ENCODE measurements at regions not wholly inside any gene's neighbourhood (a gene's known extent, or its start where the extent isn't known, plus 50 kb on each side); places are given as distances from the start of the nearest gene placed in this dataset.
"Not testable (repeated sequence)": the region's sequence is repeated elsewhere in the genome, so short reads cannot be mapped to it uniquely, and the experiment has no call there.

GRCh38 chr5:51802551-51803184, 419.4 kb downstream of the ISL1 start:
- no peak for DNase-seq
- intact Hi-C loops (cut with DNase I): no loop called here

- no peak for DNase-seq
- intact Hi-C loops (cut with DNase I): no loop called here
Observed at GRCh38 chr5:51806677-51807076, 423.4 kb downstream of the ISL1 start.

DNA sequence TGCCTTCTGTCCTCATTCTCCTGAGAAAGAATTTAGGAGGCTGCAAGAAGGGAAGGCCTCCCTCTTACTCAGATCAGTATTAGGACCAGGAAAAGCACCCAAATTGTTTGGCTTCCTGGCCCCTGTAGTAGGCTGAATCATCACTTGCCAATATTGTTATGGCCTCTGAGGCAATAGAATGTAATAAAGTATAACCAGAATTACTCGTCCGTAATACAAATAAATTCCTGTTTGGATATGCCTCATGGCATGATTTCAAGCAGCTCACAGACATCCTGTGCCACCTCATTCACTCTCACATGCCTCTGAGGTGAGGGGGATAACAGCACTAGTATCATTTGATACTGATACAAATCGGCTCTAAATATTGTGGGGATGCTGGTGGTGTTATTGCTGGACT, 427.3 kb downstream of the ISL1 start:
- no peak for DNase-seq
- intact Hi-C loops (cut with DNase I): no loop called here

DNA sequence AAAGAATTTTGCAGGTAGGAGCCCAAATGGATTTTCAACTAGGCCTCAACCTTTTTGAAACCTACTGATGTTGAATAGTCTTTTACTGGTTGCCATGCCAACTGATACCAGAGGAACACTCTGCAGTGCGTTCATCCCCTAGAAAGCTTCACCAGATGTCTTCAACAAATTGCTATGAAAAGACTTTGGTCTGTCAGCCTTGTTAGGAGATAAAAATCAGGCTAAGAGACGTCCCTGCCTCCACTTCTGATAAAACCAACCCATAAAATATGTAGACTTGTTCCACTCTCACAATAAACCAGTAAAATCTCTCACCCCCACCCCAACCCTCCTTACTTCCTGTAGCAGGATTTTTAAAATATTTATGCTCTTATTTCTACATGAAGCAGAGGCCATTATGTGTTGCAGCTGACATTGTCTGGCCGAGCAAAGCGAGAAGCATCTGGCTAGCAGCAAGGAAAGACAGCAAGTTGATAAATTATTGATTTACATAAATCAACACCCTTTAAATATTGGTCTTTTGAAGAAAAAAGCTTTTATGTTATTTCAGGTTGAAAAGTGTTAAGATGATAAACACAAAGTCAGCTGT, 428.7 kb downstream of the ISL1 start:
- no peak for DNase-seq
- intact Hi-C loops (cut with DNase I): no loop called here

- intact Hi-C loops (cut with DNase I): not testable (repeated sequence)
Observed at GRCh38 chr5:51814817-51815216, 431.6 kb downstream of the ISL1 start.

DNA sequence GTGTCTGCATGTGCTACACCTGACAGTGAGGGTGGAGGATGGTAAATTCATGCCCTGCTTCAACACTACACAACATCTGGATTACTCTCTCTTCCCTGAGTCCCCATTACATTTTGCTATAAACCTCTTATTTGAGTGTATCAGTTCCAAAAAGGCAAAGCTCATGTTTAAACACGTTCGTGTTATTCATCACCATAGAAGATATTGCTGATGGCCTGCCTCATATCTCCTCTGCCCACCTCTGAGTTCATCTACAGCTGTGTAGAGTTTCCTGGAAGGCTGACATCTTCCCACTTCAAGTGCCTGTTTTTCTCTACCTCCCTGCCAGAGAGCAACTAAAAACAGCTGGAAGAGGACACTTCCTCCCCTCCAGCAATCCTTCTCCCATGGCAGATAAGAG, 433.2 kb downstream of the ISL1 start:
- intact Hi-C loops (cut with DNase I): no loop called here
- DNase-seq: no peak

More at GRCh38 chr5:51814817-51815216, 431.6 kb downstream of the ISL1 start:
- DNase-seq: not testable (repeated sequence)

GRCh38 chr5:51821697-51822096, 438.4 kb downstream of the ISL1 start:
- no peak for DNase-seq
- intact Hi-C loops (cut with DNase I): no loop called here

- intact Hi-C loops (cut with DNase I): no loop called here
- no peak for DNase-seq
Observed at GRCh38 chr5:51829230-51829629, 446.0 kb downstream of the ISL1 start.

DNA sequence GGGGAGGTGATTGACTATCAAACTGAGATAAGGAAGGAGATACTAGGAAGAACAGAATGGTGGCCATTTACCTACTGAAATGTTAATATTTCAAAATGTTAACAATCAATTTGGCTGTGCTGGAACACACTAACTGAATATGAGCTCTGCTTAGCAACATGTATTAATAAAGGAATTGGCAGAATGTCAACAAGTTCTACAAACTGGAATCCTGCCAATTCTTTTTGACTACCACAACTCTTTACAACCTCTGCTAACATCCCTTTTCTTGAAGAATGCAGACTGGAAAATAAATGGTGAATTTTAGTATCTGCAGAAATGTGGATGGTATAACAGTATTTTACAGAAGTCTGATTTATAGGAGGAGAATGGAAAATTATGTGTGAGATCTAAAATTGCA, 446.4 kb downstream of the ISL1 start:
- intact Hi-C loops (cut with DNase I): no loop called here
- DNase-seq: no peak

GRCh38 chr5:51832934-51833470, 449.8 kb downstream of the ISL1 start:
- no peak for DNase-seq
- intact Hi-C loops (cut with DNase I): no loop called here

DNA sequence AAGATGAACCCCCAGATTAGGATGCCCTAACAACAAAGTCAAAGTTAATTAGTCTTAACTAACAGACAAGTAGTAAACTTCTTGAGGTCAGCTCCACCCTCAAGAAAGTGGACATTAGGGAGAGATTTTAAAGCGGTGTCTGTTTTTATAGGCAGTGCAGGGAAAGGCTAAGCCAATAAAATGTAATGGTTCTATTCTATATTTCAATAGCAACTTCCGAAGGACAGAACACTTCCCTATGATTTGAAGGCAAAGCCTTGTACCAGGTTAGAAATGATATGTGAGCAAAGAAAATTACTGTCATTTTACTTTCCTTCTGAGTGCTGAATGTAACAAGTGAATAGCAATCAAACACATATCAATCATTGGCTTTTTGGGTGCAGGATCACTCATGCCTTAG, 455.2 kb downstream of the ISL1 start:
- DNase-seq: no peak
- intact Hi-C loops (cut with DNase I): no loop called here

GRCh38 chr5:51843893-51844292, 460.6 kb downstream of the ISL1 start:
- no peak for DNase-seq
- intact Hi-C loops (cut with DNase I): no loop called here

DNA sequence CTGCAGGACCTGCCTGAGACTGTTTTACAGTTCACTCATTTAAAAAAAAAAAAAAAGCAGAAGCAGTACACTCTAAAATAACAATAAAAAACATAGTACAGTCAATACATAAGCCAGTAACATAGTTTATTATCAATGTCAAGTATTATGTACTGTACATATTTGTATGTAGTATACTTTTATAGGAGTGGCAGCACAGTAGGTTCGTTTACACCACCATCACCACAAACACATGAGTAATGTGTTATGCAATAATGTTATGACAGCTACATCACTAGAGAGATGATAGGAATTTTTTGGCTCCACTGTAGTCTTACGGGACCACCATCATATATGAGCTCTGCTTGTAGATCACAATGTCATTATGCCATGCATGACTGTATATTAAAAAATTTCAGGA, 462.8 kb downstream of the ISL1 start:
- no peak for DNase-seq

GRCh38 chr5:51859624-51860023, 476.4 kb downstream of the ISL1 start:
- intact Hi-C loops (cut with DNase I): no loop called here
- no peak for DNase-seq

More for the DNA sequence above, 462.8 kb downstream of the ISL1 start:
- intact Hi-C loops (cut with DNase I): no loop called here

DNA sequence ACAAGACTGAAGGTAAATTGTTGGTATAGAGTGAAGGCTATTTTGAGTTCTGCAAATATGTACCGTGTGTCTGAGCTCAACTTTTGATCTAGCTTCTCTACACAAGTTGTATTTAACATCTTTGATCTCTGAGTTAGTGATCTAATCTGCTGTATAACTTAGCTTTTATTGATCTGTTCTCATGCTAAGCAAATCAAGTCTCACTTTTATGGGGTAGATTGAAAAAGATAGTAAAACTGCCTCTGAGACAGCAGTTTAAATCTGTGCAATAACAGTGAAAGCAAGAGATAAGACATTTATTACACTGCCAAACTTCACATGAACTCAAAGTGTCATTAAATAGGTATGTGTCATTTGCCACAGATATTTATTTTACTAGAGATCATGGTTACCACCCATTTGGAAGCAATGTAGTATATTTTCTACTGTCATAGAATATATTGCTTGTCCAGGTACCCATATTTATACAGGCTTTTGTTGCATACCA, 477.3 kb downstream of the ISL1 start:
- intact Hi-C loops (cut with DNase I): no loop called here

GRCh38 chr5:51872144-51872543, 488.9 kb downstream of the ISL1 start:
- no peak for DNase-seq
- intact Hi-C loops (cut with DNase I): no loop called here

More for the DNA sequence above, 477.3 kb downstream of the ISL1 start:
- no peak for DNase-seq

- DNase-seq: no peak
- intact Hi-C loops (cut with DNase I): no loop called here
Observed at GRCh38 chr5:51881901-51882300, 498.7 kb downstream of the ISL1 start.

DNA sequence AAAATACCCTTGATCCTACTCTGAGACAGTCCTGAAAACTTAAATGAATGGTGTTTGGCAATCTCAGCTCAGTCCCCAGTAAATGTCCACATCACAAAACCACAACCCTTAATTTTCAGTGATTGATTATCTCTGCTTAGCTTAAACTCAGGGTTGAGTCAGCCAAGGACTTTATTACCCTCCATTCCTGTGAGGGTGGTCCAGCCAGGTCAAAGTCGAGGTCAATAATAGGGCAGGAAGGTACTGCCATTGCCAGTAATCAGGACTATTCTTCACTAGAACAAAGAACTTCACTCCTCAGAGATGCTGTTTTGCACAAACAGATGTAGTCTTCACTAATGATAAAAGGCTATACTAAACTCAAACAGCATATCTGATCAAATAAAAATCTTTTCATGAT, 499.4 kb downstream of the ISL1 start:
- DNase-seq: no peak
- intact Hi-C loops (cut with DNase I): no loop called here

- DNase-seq: no peak
- intact Hi-C loops (cut with DNase I): no loop called here
Observed at GRCh38 chr5:51889703-51890102, 506.5 kb downstream of the ISL1 start.

GRCh38 chr5:51890435-51891116, 507.3 kb downstream of the ISL1 start:
- intact Hi-C loops (cut with DNase I): no loop called here
- no peak for DNase-seq

GRCh38 chr5:51892680-51893079, 509.4 kb downstream of the ISL1 start:
- no peak for DNase-seq
- intact Hi-C loops (cut with DNase I): no loop called here

DNA sequence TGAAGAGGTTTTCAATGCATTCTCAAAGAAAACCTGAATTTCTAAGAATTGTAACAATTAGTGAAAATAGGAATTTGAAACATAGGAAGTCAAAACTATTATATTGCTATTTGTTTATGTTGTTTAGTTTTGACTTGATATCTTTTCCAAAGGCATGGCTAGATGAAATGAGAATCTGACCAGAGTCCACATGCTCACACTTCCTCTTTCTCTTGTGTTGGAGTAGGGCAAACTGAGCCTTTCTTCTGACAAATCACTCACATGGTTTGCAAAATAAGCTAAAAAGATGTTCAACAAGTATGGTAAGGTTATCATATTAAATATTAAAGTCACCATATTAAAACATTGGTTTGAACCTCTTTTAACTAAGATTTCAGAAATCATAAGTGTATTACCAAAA, 512.6 kb downstream of the ISL1 start:
- intact Hi-C loops (cut with DNase I): no loop called here
- no peak for DNase-seq

All from posterior cingulate gyrus (tissue), 11 donors.